NCI-H460 (cell line): ENCODE measurements at regions not wholly inside any gene's neighbourhood (a gene's known extent, or its start where the extent isn't known, plus 50 kb on each side); places are given as distances from the start of the nearest gene placed in this dataset.

Experiments
- DNase-seq: peaks from one replicate; pipeline ENCODE4 v3.0.0-alpha.2; 2016; ENCODE audit warnings: low read depth; ENCODE audit errors: extremely low read depth

DNA sequence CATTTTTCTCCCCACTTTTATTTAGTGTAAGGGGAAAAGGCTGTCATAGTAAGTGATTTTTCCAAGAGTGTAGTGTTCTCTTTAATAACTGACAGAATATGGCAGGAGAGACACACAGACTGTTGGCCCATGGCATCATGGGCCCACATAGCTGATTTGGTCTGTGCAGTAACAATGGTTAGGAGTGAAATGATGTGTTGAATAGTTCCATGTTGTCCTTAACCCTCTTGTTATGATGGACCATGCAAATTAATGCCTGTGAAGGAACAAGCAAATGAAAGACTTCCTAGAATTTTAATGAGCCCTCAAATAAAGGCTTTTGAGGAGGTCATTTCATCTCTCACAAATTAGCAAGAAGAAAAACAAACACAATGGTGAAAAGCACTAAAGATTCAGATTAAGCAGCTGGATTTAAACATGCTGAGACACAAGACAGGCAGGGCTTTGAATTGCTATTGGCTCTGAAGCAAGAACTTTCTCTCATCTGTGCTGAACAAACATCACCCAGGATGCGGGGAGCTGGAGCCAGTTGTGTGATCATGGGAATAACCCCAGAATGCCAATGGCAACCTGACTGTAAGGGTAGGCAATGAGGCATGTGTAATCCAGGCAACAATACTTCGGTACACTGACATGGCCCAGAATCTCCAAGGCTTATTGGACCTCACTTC is 136.7 kb upstream of the VEPH1 start:
- no peak for DNase-seq

DNA sequence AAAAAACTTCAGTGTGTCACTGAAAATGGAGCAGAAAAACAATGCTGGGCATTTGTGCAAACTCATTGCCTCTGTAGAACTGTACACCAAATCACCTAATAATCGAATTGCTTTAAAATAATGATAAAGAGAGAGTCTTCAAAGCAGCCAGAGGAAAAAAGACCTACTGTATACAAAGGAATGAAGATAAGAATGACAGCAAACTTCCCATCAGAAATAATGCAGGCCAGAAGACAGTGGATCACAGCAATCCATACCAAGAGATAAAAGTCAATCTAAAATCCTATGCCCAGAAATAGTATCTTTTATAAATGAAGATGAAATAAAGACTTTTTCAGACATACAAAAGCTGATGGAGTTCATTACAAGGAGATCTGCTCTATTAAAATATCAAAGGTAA is 134.7 kb upstream of the VEPH1 start:
- DNase-seq = no peak

DNA sequence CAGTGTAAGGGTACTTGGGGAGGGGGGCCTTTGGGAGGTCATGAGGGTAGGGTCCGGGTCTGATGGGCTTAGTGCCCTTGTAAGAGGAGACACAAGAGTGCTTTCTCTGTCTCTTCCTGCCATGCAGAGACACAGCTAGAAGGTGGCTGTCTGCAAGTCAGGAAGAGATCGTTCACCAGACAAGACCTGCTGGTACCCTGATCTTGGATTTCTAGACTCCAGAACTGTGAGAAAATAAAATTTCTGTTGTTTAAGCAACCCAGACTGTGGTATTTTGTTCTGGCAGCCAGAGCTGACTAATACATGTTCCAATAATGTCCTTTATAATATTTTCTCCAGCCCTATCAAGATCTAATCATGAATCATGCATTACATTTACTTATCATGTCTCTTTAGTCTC is 130.0 kb upstream of the VEPH1 start:
- DNase-seq = no peak

DNA sequence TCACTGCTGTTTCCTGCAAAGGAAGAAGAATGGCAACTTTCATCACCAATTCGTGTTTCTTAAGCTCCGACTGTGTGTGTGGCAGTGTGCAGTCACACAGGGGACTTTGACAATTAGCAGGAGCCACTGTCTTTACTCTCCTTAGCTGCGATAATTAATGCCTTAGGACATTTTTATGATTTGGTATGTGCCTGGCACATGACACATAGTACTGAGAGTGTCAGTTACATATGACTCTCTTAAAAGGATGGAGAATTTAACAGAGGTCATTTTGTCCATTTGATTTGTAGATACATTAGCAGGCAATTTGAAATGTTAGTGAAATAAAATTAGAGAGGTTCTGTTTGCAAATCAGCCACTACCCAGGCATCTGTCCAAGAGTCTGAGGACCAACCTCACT is 128.9 kb upstream of the VEPH1 start:
- no peak for DNase-seq

DNA sequence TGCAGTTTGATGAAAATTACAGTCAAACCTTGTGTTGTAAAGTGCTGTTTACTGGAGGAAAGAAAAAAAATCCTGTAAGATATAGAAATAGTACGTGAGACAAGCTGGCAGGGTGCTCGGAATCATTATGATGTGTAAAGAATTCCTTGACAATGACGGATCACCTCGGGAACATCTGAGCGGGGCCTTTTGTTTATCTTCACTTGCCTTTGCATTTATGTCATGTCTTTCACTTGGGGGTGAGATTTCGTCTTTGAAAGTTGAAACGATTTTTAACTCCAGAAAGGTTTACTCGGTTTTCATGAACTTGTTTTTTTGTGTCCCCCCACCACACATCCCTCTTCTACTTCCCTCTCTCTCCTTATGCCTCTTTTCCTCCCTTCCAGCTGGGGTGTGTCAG is 128.3 kb upstream of the VEPH1 start:
- DNase-seq = no peak

DNA sequence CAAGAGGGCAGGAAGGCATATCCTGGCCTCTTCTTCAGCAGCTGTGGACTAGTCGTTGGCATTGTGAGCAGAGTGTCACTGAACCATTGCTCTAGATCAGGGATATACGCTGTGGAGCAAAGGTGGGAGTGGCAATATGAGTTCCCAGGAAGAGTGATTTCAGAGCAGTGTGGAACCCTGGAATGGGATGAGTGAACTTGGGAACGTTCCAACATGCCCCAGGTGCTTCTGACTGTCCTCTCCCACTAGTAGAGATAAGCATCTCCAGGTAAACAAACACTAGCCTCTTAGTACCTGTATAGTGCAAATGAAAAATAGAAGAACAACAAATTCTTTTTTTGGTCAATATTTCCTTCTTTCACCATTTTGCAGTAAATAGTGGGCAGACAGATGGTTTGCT is 123.6 kb upstream of the VEPH1 start:
- no peak for DNase-seq

DNA sequence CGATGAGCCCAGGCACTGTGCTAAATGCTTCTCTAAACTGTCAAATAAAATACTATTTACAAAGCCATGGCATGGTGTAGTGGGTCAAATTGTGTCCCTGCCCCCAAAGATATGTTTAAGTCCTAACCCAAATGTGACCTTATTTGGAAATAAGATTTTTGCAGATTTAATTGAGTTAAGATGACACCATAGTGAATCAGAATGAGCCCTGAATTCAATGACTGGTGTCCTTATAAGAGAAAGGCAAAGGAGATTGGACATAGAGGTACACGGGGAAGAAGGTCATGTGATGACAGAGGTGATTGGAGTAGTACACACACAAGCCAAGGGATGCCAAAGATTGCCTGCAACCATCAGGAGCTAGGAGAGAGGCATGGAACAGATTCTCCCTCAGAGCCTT is 121.6 kb upstream of the VEPH1 start:
- no peak for DNase-seq

DNA sequence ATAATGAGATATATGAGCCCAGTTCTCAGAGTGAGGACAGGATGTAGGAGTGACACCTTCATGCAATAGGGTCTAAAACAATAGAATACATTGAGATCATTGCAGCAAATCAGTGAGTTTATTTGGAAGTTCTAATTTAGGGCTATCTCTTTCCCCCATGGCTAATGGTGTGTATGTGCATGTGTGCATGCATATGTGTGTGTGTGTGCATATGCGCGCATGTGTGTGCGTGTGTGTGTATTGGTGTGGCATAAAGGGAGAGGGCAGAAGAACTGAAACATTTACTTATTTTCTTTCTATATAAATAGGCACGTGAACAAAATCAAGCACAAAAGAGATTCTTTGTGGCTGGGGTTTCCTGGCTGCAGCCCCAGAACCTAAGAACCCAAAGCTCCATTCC is 115.7 kb upstream of the VEPH1 start:
- no peak for DNase-seq

DNA sequence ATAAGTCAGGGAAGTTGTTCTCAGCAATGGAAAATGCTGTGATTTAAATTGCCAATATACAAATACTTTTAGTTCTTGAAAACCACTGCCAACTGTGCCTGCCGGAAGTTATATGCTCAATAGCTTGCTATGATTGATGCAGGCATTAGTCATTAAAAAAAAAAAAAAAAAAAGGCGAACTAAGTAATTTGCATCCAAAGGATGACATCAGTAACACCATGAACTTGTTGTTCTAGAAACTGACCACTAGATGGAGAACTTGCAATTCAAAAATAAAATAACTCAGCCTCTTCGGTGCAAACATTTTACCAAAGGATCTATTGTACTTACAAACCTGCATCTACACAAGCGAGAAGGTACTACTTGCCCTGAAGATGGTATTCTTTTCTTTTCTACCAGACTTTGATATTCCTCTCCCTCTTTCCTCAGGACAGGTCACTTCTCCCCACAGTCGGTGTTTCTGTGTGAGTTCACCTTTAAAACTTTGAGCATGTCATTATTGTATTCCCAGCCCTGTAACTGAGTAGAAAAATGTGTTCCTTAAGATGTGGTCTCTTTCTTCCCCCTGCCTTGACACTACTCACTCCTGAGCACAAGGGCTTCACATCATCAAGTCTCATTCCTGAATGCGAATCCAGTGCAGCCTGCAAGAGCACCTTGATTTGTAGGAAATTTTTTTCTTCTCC is 115.0 kb upstream of the VEPH1 start:
- DNase-seq = peak; percentile 43

DNA sequence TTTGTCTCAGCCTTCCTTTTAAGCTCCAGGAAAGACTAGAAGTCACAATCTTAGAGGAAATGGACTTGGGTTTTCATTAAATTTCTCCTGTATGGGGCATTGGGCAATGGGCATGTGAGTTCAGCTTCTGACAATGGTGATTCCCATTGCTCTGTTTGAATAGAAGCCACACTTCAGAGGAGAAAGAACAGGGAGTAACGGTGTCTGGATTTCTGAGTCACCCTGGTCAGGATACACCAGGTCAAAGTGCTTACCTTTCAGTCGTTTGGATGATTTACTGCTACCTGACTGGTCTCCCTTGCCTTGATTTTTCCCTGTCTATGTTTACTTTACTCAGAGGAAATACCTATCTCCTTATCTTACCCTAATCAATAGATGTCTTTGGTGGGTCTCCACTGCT is 111.7 kb upstream of the VEPH1 start:
- no peak for DNase-seq

DNA sequence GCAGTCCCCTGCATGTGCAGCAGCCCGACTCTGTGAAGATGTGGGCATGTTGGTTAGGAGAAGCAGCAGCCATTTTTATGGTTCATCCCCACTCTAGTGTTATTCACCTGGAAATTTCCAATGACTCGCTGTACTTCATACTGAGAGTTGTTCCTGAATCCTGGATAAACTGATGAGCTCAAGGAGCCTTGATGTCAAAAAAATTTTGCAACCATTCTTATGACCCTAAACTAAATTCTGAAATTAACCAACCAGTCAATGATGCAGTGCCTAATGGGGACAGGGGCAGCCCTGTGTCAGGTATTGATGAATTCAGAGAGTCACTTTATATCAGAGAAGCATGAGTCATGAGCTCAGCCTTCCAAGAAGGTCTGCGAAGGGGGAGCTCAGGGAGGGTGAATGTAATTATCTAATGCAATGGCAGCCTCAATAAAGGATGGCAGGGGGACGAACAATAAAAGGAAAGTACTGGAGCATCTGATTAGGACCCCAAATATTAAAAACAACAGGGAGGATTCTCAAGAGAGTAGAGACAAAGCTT is 108.4 kb upstream of the VEPH1 start:
- DNase-seq = no peak

DNA sequence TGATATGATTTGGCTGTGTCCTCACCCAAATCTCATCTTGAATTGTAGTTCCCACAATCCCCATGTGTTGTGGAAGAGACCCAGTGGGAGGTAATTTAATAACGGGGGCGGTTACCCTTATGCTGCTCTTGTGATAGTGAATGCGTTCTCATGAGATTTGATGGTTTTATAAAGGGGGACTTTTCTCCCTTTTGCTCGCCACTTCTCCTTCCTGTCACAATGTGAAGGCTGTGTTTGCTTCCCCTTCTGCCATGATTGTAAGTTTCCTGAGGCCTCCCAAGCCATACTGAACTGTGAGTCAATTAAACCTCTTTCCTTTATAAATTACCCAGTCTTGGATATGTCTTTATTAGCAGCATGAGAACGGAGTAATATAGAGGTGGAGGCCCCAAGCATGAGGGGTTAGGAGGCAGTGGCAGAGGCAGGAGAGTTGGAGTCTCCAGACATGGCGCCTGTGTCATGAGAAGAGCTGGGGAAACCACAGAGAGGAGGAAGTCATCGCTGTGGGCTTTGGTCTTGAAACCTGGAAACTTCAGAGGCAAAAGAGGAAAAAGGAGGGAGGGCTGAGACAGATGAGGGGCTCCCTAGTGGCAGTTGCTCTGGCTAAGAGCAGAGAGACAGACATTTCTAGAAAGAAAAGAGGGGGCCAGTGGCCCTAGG is 107.8 kb upstream of the VEPH1 start:
- DNase-seq = no peak

DNA sequence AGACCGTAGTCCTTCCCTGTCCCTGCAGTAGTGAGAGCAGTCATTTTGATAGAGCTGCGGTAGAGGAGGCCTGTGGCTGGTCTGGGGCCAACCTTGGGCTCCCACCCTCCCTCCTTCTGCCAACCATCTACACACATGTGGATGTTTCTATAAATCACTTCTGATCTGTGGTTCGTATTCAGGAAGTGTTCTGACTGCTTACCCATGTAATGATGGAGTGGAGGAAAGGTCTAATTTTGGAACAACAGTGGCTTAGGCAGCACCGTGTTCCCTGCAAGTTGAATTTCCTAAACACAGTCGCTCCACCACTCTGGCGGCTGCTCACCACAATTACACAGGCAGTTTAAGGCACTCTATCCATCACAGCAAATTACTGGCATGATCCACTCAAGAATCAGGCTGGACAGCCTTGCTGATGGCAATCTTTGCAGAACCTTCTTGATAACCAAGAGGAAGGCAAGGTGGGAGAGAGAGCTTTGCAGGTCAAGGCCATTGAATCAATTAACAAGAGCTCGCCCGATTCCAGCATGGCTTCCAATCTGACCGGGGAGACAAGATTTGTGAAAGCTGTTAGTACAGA is 104.7 kb upstream of the VEPH1 start:
- DNase-seq = no peak

DNA sequence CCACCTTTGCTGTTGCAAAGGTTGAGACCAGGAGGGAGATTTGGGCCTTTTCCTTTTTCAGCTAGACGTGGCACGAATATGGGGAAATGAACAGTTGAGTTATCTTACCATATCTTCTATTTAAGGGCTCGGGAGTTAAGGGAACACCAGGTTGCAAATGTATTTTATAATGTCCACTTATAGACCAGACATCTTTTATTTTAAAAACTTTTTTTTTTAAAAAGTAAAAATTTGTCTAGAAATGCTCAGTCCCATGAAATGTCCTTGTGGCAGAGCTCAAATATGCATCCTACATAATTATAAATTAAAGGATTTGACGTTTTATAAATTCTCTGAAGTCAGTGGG is 103.6 kb upstream of the VEPH1 start:
- no peak for DNase-seq

DNA sequence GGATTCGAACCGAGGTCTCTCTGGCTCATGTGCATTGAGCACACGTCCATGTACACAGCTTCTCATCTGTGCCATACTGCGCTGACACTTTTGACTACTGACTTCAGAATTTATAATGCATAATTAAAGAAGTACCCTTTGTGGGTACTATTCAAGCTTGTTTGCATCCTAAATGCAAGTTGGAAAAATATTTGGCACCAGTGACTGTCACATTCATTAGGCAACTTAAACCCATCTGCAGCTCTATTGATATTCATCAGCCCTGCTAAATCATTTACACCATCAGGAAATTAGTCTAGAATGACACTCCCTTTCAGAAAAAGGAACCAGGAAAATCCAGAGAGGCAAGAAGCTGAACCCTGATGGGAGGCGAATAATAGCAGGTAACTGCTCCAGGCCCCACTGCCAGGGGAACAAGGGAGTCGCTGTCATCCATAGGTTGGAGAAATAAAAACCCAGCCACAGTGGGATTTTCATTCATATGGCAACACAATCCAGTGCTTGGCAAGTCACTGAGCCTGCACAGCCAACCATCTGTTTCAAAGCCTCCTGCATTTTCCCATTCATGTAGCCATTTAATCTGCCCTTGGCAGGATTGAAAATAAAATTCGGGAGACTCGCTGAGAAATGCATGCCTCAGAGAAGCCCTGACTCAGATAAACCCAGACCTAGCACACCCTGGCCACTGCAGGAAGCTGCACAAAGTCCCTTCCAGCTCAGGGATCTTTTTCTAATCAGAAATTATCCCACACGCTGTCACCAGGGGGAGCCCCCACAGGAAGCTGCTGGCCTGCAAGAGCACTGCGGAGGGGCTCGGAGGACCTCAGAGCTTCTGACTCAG is 103.0 kb upstream of the VEPH1 start:
- DNase-seq = peak; percentile 37

DNA sequence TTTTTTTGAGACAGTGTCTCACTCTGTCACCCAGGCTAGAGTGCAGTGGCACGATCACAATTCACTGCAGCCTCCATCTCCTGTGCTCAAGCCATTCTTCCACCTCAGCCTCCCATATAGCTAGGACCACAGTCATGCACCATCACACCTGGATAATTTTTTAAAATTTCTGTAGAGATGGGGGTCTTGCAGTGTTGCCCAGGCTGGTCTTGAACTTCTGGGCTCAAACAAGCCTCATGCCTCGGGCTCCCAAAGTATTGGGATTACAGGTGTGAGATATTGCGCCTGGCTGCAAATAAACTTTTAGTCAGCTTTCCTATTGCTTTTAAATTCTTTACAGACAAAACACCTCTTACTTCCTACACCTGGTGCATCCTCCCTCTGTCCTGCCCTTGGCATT is 102.1 kb upstream of the VEPH1 start:
- no peak for DNase-seq

DNA sequence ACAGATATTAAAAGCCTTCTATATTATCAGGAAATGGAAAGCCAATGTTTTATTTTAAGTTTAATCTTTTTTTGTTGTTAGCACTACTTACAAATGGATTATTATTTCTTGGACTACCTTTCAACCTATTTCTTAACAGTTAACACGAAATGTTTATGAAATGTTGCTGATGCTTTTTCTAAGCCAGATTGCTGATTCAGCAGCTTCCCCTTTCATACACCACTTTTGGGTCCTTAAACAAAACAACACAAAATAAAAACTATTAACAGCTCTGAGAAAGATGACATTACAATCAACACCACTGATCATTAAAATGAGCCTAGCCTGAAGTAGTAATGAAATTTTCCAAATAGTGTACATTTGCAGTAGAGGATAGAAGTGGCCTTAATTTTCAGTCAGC is 99.2 kb upstream of the VEPH1 start:
- no peak for DNase-seq

DNA sequence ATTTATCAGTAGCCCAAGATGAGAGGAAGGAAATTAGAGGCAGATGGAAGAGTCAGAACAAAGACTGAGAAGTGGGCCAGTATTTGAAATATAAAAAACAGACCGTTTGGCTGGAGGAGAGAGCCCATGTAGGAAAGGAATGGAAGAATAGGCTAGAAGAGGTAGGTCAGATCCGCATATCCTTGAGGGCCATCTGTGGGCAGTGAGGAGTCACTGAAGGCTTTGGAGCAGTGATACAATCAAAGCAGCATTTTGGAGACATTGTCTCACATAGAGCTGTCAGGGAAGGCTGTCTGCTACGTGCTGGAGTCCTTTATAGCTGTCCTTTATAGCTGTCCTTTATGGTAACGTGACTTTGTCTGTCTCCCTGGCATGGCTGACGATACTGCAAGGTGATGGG is 92.0 kb upstream of the VEPH1 start:
- DNase-seq = no peak

DNA sequence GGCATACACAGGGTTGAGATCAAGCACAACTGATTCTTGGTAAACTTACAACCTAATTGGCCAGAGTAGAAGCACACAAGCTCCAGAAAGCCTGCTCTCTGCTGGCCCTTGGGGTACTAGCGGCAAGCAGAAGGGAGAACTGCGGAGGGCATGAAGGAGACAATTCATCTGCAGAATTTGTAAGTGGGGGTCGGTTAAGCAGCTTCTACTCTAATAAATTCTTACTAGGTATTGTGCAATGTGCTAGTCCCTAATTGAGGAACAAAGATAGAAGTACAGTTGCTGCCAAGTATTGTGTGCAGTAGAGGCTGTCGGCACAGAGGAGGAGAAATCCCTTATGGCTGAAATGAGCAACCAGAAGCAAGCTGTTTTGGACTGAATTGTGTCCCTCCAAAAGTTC is 91.2 kb upstream of the VEPH1 start:
- no peak for DNase-seq

DNA sequence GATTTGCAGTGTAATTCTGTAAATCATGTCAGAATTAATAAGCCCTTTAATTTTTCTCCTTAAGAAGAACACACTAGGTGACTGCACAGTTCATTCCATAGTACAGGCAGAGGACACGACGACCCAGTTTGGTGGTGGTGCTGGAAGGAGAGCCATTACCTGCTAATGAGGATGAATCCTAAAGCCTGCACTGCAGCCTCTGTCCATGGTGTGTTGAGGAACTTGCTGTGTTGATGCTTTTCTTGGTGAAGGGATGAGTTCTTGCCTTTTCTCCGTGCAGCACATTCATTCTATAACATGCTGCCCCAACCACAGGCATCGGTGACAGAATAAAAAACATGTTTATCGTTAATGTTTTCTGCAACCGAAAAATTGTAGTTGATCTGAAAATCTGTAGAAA is 89.6 kb upstream of the VEPH1 start:
- no peak for DNase-seq

DNA sequence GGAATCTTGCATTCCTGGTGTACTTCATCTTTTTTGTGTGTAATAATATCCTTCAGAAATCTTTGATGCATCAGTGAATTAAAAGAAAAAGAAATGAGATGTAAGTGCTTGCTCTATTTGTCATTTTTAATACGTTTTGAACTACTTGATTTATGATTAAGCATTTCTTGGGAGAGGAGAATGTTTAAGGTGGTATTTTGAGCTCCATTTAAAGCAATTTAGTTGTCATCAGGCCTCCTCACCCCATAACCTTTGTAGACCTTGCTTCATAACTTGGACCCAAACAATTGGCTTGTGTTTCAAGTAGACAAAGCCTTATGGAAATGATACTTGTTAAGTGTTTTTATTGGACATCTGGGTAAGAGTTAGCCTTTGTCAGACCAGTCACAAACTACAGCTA is 87.1 kb upstream of the VEPH1 start:
- DNase-seq = no peak
